ENCODE measurements at regions not wholly inside any gene's neighbourhood (a gene's known extent, or its start where the extent isn't known, plus 50 kb on each side); places are given as distances from the start of the nearest gene placed in this dataset.

GRCh38 chr2:195037045-195037444, 620.0 kb upstream of the SLC39A10 start:
- WGBS (ENCODE audit: insufficient coverage, insufficient read length), result no CpG with 5 or more reads among the region's 2 CpGs
- H3K36me3 ChIP-seq (ENCODE audit: control insufficient read depth, insufficient read depth, low read length), result no peaks in the 10 kb centered on the region

GRCh38 chr2:195031411-195031810, 625.6 kb upstream of the SLC39A10 start:
- Histone ChIP-seq H3K36me3 (ENCODE audit: control insufficient read depth, insufficient read depth, low read length) (no peaks in the 10 kb centered on the region), H3K4me1 (ENCODE audit: control insufficient read depth, insufficient read depth, low read length) (no peaks in the 10 kb centered on the region), H3K4me3 (ENCODE audit: low read length) (no peak overlapping the region), H3K27me3 (ENCODE audit: control insufficient read depth, insufficient read depth, low read length) (no peaks in the 10 kb centered on the region), H3K9me3 (ENCODE audit: control insufficient read depth, insufficient read depth, low read length) (no peaks in the 10 kb centered on the region), H3K27ac (ENCODE audit: low read length) (no peak overlapping the region)
- no peak for DNase-seq (ENCODE audit: low read depth, low spot score)
- no CpG with 5 or more reads among the region's 1 CpG for WGBS (ENCODE audit: insufficient coverage, insufficient read length)

More at GRCh38 chr2:195037045-195037444, 620.0 kb upstream of the SLC39A10 start:
- DNase-seq (ENCODE audit: low read depth, low spot score), result no peak
- Histone ChIP-seq H3K27me3 (ENCODE audit: control insufficient read depth, insufficient read depth, low read length) (no peaks in the 10 kb centered on the region), H3K4me3 (ENCODE audit: low read length) (no peak overlapping the region), H3K4me1 (ENCODE audit: control insufficient read depth, insufficient read depth, low read length) (no peaks in the 10 kb centered on the region), H3K27ac (ENCODE audit: low read length) (no peak overlapping the region), H3K9me3 (ENCODE audit: control insufficient read depth, insufficient read depth, low read length) (no peaks in the 10 kb centered on the region)

- Histone ChIP-seq H3K9me3 (ENCODE audit: control insufficient read depth, insufficient read depth, low read length) (no peaks in the 10 kb centered on the region), H3K27ac (ENCODE audit: low read length) (no peak overlapping the region), H3K36me3 (ENCODE audit: control insufficient read depth, insufficient read depth, low read length) (no peaks in the 10 kb centered on the region), H3K27me3 (ENCODE audit: control insufficient read depth, insufficient read depth, low read length) (no peaks in the 10 kb centered on the region), H3K4me1 (ENCODE audit: control insufficient read depth, insufficient read depth, low read length) (no peaks in the 10 kb centered on the region), H3K4me3 (ENCODE audit: low read length) (no peak overlapping the region)
- WGBS (ENCODE audit: insufficient coverage, insufficient read length), result no CpG with 5 or more reads among the region's 4 CpGs
- DNase-seq (ENCODE audit: low read depth, low spot score), result no peak
Observed at GRCh38 chr2:195029804-195030654, 627.0 kb upstream of the SLC39A10 start.

GRCh38 chr2:195027947-195028346, 629.1 kb upstream of the SLC39A10 start:
- WGBS (ENCODE audit: insufficient coverage, insufficient read length), result no CpG with 5 or more reads among the region's 4 CpGs
- Histone ChIP-seq H3K9me3 (ENCODE audit: control insufficient read depth, insufficient read depth, low read length) (no peaks in the 10 kb centered on the region), H3K27me3 (ENCODE audit: control insufficient read depth, insufficient read depth, low read length) (no peaks in the 10 kb centered on the region), H3K36me3 (ENCODE audit: control insufficient read depth, insufficient read depth, low read length) (no peaks in the 10 kb centered on the region), H3K4me3 (ENCODE audit: low read length) (no peak overlapping the region), H3K27ac (ENCODE audit: low read length) (no peak overlapping the region), H3K4me1 (ENCODE audit: control insufficient read depth, insufficient read depth, low read length) (no peaks in the 10 kb centered on the region)
- no peak for DNase-seq (ENCODE audit: low read depth, low spot score)

GRCh38 chr2:195026261-195026660, 630.8 kb upstream of the SLC39A10 start:
- H3K27me3 ChIP-seq (ENCODE audit: control insufficient read depth, insufficient read depth, low read length), result no peaks in the 10 kb centered on the region
- no peak overlapping the region for H3K4me3 ChIP-seq (ENCODE audit: low read length)
- no peaks in the 10 kb centered on the region for H3K36me3 ChIP-seq (ENCODE audit: control insufficient read depth, insufficient read depth, low read length)
- WGBS (ENCODE audit: insufficient coverage, insufficient read length), result no CpG with 5 or more reads among the region's 1 CpG
- H3K4me1 ChIP-seq (ENCODE audit: control insufficient read depth, insufficient read depth, low read length), result no peaks in the 10 kb centered on the region
- DNase-seq (ENCODE audit: low read depth, low spot score), result no peak
- no peaks in the 10 kb centered on the region for H3K9me3 ChIP-seq (ENCODE audit: control insufficient read depth, insufficient read depth, low read length)
- no peak overlapping the region for H3K27ac ChIP-seq (ENCODE audit: low read length)

- Histone ChIP-seq H3K27ac (ENCODE audit: low read length) (no peak overlapping the region), H3K27me3 (ENCODE audit: control insufficient read depth, insufficient read depth, low read length) (no peaks in the 10 kb centered on the region), H3K9me3 (ENCODE audit: control insufficient read depth, insufficient read depth, low read length) (no peaks in the 10 kb centered on the region), H3K36me3 (ENCODE audit: control insufficient read depth, insufficient read depth, low read length) (no peaks in the 10 kb centered on the region), H3K4me3 (ENCODE audit: low read length) (no peak overlapping the region), H3K4me1 (ENCODE audit: control insufficient read depth, insufficient read depth, low read length) (no peaks in the 10 kb centered on the region)
- WGBS (ENCODE audit: insufficient coverage, insufficient read length), result no CpG with 5 or more reads among the region's 4 CpGs
- DNase-seq (ENCODE audit: low read depth, low spot score), result no peak
Observed at GRCh38 chr2:195022508-195022830, 634.6 kb upstream of the SLC39A10 start.

- H3K36me3 ChIP-seq (ENCODE audit: control insufficient read depth, insufficient read depth, low read length), result no peaks in the 10 kb centered on the region
- H3K27ac ChIP-seq (ENCODE audit: low read length), result no peak overlapping the region
- H3K27me3 ChIP-seq (ENCODE audit: control insufficient read depth, insufficient read depth, low read length), result no peaks in the 10 kb centered on the region
- 100% methylated on average over 1 of the region's 3 CpGs for WGBS (ENCODE audit: insufficient coverage, insufficient read length)
- H3K9me3 ChIP-seq (ENCODE audit: control insufficient read depth, insufficient read depth, low read length), result no peaks in the 10 kb centered on the region
- no peak overlapping the region for H3K4me3 ChIP-seq (ENCODE audit: low read length)
- H3K4me1 ChIP-seq (ENCODE audit: control insufficient read depth, insufficient read depth, low read length), result no peaks in the 10 kb centered on the region; the same call in 1 of the 2 replicates
- DNase-seq (ENCODE audit: low read depth, low spot score), result no peak
Observed at GRCh38 chr2:195021711-195022507, 635.1 kb upstream of the SLC39A10 start.

GRCh38 chr2:195018462-195018861, 638.6 kb upstream of the SLC39A10 start:
- Histone ChIP-seq H3K4me1 (ENCODE audit: control insufficient read depth, insufficient read depth, low read length) (no peaks in the 10 kb centered on the region; the same call in 1 of the 2 replicates), H3K36me3 (ENCODE audit: control insufficient read depth, insufficient read depth, low read length) (no peaks in the 10 kb centered on the region), H3K27me3 (ENCODE audit: control insufficient read depth, insufficient read depth, low read length) (no peaks in the 10 kb centered on the region), H3K27ac (ENCODE audit: low read length) (no peak overlapping the region), H3K9me3 (ENCODE audit: control insufficient read depth, insufficient read depth, low read length) (no peaks in the 10 kb centered on the region), H3K4me3 (ENCODE audit: low read length) (no peak overlapping the region)
- no peak for DNase-seq (ENCODE audit: low read depth, low spot score)

- Histone ChIP-seq H3K27me3 (ENCODE audit: control insufficient read depth, insufficient read depth, low read length) (no peaks in the 10 kb centered on the region), H3K36me3 (ENCODE audit: control insufficient read depth, insufficient read depth, low read length) (no peaks in the 10 kb centered on the region), H3K27ac (ENCODE audit: low read length) (no peak overlapping the region), H3K4me1 (ENCODE audit: control insufficient read depth, insufficient read depth, low read length) (no peaks in the 10 kb centered on the region; the same call in 1 of the 2 replicates), H3K4me3 (ENCODE audit: low read length) (no peak overlapping the region), H3K9me3 (ENCODE audit: control insufficient read depth, insufficient read depth, low read length) (no peaks in the 10 kb centered on the region)
- WGBS (ENCODE audit: insufficient coverage, insufficient read length), result no CpG with 5 or more reads among the region's 1 CpG
- no peak for DNase-seq (ENCODE audit: low read depth, low spot score)
Observed at GRCh38 chr2:195017890-195018289, 639.1 kb upstream of the SLC39A10 start.

GRCh38 chr2:195016841-195017240, 640.2 kb upstream of the SLC39A10 start:
- Histone ChIP-seq H3K9me3 (ENCODE audit: control insufficient read depth, insufficient read depth, low read length) (no peaks in the 10 kb centered on the region), H3K27me3 (ENCODE audit: control insufficient read depth, insufficient read depth, low read length) (no peaks in the 10 kb centered on the region), H3K4me1 (ENCODE audit: control insufficient read depth, insufficient read depth, low read length) (no peaks in the 10 kb centered on the region; the same call in 1 of the 2 replicates), H3K27ac (ENCODE audit: low read length) (no peak overlapping the region), H3K4me3 (ENCODE audit: low read length) (no peak overlapping the region), H3K36me3 (ENCODE audit: control insufficient read depth, insufficient read depth, low read length) (no peaks in the 10 kb centered on the region)
- WGBS (ENCODE audit: insufficient coverage, insufficient read length), result no CpG with 5 or more reads among the region's 2 CpGs
- no peak for DNase-seq (ENCODE audit: low read depth, low spot score)

Measured in iPS DF 6.9 (cell line).